ENCODE measurements at regions not wholly inside any gene's neighbourhood (a gene's known extent, or its start where the extent isn't known, plus 50 kb on each side); places are given as distances from the start of the nearest gene placed in this dataset.

DNA sequence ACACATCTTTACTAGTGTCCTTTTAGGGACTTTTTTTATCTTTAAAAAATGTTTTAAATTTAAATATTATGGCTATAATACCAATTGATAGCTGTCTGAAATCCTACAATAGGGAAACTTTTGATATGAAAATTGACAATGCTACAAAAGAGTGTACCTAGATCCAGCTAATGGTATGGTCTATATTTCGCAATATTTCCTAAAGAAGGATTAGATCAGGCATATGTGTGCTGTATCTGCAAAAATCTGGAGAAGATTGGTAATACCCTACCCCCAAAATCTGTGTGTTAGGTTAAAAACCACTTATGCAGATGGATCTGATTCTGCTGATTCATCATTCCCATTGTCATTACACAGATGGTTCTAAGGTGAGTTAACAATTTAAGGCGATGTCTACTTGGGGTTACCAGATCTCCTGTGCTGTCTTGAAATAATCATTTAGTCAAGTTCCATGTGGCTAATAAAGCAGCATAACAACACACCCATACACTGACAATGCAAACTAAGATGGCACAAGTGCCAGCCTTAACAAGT is 137.1 kb downstream of the GASK1B start (continued):
- TF ChIP-seq, protein P1, sequence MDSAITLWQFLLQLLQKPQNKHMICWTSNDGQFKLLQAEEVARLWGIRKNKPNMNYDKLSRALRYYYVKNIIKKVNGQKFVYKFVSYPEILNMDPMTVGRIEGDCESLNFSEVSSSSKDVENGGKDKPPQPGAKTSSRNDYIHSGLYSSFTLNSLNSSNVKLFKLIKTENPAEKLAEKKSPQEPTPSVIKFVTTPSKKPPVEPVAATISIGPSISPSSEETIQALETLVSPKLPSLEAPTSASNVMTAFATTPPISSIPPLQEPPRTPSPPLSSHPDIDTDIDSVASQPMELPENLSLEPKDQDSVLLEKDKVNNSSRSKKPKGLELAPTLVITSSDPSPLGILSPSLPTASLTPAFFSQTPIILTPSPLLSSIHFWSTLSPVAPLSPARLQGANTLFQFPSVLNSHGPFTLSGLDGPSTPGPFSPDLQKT (IDR thresholded peaks at IDR 0.05; ENCODE audit: borderline replicate concordance, low read depth, low read length) = no peak
- TF ChIP-seq ZNF701 (tag by site-specific recombination; IDR thresholded peaks at IDR 0.05) (no peak), KLF16 (tag by site-specific recombination; IDR thresholded peaks at IDR 0.05) (no peak)
- TF ChIP-seq, protein P2, sequence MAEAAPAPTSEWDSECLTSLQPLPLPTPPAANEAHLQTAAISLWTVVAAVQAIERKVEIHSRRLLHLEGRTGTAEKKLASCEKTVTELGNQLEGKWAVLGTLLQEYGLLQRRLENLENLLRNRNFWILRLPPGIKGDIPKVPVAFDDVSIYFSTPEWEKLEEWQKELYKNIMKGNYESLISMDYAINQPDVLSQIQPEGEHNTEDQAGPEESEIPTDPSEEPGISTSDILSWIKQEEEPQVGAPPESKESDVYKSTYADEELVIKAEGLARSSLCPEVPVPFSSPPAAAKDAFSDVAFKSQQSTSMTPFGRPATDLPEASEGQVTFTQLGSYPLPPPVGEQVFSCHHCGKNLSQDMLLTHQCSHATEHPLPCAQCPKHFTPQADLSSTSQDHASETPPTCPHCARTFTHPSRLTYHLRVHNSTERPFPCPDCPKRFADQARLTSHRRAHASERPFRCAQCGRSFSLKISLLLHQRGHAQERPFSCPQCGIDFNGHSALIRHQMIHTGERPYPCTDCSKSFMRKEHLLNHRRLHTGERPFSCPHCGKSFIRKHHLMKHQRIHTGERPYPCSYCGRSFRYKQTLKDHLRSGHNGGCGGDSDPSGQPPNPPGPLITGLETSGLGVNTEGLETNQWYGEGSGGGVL (tag by site-specific recombination; IDR thresholded peaks at IDR 0.05) = no peak

DNA sequence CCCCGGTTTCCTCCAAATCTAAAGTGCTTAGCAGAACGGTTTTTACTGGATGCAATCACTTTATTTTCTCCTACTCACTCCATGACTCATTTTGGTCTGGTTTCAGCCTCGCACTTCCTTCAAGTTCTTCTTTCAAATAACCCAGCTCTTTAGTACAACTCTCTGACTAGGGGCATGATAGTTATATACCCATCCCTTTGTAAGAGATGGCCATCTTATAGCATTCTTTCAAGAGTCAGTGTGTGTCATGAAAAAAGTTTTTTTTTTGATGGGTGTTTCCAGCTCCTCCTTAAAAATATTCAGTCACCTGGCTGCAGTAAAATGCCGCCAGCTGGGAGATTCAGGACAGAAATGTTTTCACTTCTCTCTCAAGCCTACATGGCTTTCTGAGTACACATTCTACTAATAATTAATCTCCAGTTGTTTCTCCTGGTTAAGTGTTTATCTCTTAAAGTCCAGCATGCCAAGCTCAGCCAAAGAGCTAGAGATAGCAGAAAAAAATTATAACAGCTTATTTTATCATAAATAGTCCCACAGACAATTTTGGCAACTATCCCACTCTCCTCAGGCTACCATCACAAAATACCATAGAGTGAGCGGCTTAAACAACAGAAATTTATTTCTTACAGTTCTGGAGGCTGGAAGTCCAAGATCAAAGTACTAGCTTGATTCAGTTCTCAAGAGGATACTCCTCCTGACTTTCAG is 139.3 kb downstream of the GASK1B start:
- no peaks in the 10 kb centered on the region for H3K9me3 ChIP-seq (ENCODE audit: control insufficient read depth, insufficient read depth, low read depth, low read length)
- no peak for TF ChIP-seq HOXD13 (CRISPR knock-in tag; IDR thresholded peaks at IDR 0.05; ENCODE audit: borderline replicate concordance)
- TF ChIP-seq ZSCAN30 (tag by site-specific recombination; IDR thresholded peaks at IDR 0.05) = no peak
- no peak for TF ChIP-seq ZNF555 (tag by site-specific recombination; conservative IDR thresholded peaks at IDR 0.05)
- no peak for TF ChIP-seq IKZF3 (tag by site-specific recombination; IDR thresholded peaks at IDR 0.05)
- TF ChIP-seq, protein P3, sequence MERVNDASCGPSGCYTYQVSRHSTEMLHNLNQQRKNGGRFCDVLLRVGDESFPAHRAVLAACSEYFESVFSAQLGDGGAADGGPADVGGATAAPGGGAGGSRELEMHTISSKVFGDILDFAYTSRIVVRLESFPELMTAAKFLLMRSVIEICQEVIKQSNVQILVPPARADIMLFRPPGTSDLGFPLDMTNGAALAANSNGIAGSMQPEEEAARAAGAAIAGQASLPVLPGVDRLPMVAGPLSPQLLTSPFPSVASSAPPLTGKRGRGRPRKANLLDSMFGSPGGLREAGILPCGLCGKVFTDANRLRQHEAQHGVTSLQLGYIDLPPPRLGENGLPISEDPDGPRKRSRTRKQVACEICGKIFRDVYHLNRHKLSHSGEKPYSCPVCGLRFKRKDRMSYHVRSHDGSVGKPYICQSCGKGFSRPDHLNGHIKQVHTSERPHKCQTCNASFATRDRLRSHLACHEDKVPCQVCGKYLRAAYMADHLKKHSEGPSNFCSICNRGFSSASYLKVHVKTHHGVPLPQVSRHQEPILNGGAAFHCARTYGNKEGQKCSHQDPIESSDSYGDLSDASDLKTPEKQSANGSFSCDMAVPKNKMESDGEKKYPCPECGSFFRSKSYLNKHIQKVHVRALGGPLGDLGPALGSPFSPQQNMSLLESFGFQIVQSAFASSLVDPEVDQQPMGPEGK (tag by site-specific recombination; IDR thresholded peaks at IDR 0.05) = no peak
- no peak for TF ChIP-seq ZNF391 (tag by site-specific recombination; IDR thresholded peaks at IDR 0.05; ENCODE audit: borderline replicate concordance, low read depth)
- no peak for TF ChIP-seq MZF1 (tag by site-specific recombination; IDR thresholded peaks at IDR 0.05; ENCODE audit: borderline replicate concordance)
- no peaks in the 10 kb centered on the region for H3K4me1 ChIP-seq (ENCODE audit: control insufficient read depth, insufficient read depth, low read length)
- POLR2A ChIA-PET = no interaction called here
- no peak overlapping the region for H3K27ac ChIP-seq (ENCODE audit: extremely low read depth, low read depth, low read length)
- no peak overlapping the region for H3K4me3 ChIP-seq (ENCODE audit: low read depth, low read length)
- no peaks in the 10 kb centered on the region for H3K36me3 ChIP-seq (ENCODE audit: control insufficient read depth in 2 of 2, insufficient read depth in 1 of 2, low read length in 2 of 2)
- CTCF ChIA-PET = interaction anchor here (0.6 kb wide), 1 partner anchor 165 kb away, joined by 3 read pairs; no protein-coding TSS in a partner anchor

DNA sequence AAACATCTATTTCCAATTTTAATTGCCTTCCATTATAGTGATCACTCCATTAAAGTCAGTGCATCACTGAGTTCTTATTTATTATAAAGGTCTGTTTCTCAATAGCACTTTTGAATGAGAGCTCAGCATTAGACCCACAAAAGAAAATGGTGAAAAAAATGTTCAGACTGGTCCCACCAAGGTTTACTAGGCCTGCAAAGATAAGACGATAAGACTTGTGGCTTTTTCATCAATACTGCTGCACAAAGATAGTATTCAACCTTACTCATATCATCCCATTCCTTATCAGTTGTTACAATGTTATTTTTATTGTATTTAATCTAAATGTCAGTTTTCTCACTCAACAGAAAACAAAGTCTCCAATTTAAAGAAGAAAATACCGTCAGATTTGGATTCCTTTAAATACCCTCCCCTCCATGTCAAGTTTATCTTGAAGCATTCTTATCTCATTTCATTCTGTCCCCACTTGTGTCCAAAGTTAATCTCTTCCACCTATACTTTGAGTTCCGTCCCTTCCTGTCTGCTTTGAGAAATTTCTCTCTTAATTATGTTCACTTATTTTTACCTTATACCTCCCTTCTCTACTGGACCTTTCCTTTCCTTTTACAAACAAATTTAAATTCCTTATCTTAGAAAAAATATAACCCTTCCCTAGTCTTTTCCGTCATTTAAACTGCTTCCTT is 140.0 kb downstream of the GASK1B start:
- no peaks in the 10 kb centered on the region for H3K4me1 ChIP-seq (ENCODE audit: control insufficient read depth, insufficient read depth, low read length)
- H3K27ac ChIP-seq (ENCODE audit: extremely low read depth, low read depth, low read length) = no peak overlapping the region
- H3K9me3 ChIP-seq (ENCODE audit: control insufficient read depth, insufficient read depth, low read depth, low read length) = no peaks in the 10 kb centered on the region
- CTCF ChIA-PET = no interaction called here
- POLR2A ChIA-PET = no interaction called here
- H3K4me3 ChIP-seq (ENCODE audit: low read depth, low read length) = no peak overlapping the region
- H3K36me3 ChIP-seq (ENCODE audit: control insufficient read depth in 2 of 2, insufficient read depth in 1 of 2, low read length in 2 of 2) = no peaks in the 10 kb centered on the region
- TF ChIP-seq, protein P4, sequence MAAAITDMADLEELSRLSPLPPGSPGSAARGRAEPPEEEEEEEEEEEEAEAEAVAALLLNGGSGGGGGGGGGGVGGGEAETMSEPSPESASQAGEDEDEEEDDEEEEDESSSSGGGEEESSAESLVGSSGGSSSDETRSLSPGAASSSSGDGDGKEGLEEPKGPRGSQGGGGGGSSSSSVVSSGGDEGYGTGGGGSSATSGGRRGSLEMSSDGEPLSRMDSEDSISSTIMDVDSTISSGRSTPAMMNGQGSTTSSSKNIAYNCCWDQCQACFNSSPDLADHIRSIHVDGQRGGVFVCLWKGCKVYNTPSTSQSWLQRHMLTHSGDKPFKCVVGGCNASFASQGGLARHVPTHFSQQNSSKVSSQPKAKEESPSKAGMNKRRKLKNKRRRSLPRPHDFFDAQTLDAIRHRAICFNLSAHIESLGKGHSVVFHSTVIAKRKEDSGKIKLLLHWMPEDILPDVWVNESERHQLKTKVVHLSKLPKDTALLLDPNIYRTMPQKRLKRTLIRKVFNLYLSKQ (tag by site-specific recombination; IDR thresholded peaks at IDR 0.05; ENCODE audit: borderline replicate concordance) = no peak
- TF ChIP-seq, protein P5, sequence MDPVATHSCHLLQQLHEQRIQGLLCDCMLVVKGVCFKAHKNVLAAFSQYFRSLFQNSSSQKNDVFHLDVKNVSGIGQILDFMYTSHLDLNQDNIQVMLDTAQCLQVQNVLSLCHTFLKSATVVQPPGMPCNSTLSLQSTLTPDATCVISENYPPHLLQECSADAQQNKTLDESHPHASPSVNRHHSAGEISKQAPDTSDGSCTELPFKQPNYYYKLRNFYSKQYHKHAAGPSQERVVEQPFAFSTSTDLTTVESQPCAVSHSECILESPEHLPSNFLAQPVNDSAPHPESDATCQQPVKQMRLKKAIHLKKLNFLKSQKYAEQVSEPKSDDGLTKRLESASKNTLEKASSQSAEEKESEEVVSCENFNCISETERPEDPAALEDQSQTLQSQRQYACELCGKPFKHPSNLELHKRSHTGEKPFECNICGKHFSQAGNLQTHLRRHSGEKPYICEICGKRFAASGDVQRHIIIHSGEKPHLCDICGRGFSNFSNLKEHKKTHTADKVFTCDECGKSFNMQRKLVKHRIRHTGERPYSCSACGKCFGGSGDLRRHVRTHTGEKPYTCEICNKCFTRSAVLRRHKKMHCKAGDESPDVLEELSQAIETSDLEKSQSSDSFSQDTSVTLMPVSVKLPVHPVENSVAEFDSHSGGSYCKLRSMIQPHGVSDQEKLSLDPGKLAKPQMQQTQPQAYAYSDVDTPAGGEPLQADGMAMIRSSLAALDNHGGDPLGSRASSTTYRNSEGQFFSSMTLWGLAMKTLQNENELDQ (tag by site-specific recombination; IDR thresholded peaks at IDR 0.05; ENCODE audit: low read depth) = no peak
- TF ChIP-seq ZNF19 (tag by site-specific recombination; IDR thresholded peaks at IDR 0.05; ENCODE audit: low read depth) (no peak), ZNF571 (tag by site-specific recombination; IDR thresholded peaks at IDR 0.05) (no peak)
- TF ChIP-seq, protein P6, sequence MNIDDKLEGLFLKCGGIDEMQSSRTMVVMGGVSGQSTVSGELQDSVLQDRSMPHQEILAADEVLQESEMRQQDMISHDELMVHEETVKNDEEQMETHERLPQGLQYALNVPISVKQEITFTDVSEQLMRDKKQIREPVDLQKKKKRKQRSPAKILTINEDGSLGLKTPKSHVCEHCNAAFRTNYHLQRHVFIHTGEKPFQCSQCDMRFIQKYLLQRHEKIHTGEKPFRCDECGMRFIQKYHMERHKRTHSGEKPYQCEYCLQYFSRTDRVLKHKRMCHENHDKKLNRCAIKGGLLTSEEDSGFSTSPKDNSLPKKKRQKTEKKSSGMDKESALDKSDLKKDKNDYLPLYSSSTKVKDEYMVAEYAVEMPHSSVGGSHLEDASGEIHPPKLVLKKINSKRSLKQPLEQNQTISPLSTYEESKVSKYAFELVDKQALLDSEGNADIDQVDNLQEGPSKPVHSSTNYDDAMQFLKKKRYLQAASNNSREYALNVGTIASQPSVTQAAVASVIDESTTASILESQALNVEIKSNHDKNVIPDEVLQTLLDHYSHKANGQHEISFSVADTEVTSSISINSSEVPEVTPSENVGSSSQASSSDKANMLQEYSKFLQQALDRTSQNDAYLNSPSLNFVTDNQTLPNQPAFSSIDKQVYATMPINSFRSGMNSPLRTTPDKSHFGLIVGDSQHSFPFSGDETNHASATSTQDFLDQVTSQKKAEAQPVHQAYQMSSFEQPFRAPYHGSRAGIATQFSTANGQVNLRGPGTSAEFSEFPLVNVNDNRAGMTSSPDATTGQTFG (tag by site-specific recombination; IDR thresholded peaks at IDR 0.05; ENCODE audit: borderline replicate concordance) = no peak
- TF ChIP-seq, protein P7, sequence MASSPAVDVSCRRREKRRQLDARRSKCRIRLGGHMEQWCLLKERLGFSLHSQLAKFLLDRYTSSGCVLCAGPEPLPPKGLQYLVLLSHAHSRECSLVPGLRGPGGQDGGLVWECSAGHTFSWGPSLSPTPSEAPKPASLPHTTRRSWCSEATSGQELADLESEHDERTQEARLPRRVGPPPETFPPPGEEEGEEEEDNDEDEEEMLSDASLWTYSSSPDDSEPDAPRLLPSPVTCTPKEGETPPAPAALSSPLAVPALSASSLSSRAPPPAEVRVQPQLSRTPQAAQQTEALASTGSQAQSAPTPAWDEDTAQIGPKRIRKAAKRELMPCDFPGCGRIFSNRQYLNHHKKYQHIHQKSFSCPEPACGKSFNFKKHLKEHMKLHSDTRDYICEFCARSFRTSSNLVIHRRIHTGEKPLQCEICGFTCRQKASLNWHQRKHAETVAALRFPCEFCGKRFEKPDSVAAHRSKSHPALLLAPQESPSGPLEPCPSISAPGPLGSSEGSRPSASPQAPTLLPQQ (tag by site-specific recombination; IDR thresholded peaks at IDR 0.05) = no peak
